SK-N-MC (cell line): ENCODE measurements at regions not wholly inside any gene's neighbourhood (a gene's known extent, or its start where the extent isn't known, plus 50 kb on each side); places are given as distances from the start of the nearest gene placed in this dataset.

Experiments
- EZH2 ChIP-seq: fragments of 200-600 bp; sonication (generic); IDR thresholded peaks from one replicate; pipeline ENCODE4 v1.6.1; 2017; ENCODE audit warnings: antibody characterized with exemption
- POLR2AphosphoS5 ChIP-seq: IDR thresholded peaks from 2 replicates; pipeline ENCODE4 v1.6.1; 2012; ENCODE audit warnings: mild to moderate bottlenecking, low read depth, low read length, borderline replicate concordance

- TF ChIP-seq EZH2 (no peak), POLR2AphosphoS5 (no peak)
Measured at GRCh38 chr12:126663304-126664094, 1598.3 kb downstream of the AACS start.
